G401.6 (cell line): ENCODE measurements at regions not wholly inside any gene's neighbourhood (a gene's known extent, or its start where the extent isn't known, plus 50 kb on each side); places are given as distances from the start of the nearest gene placed in this dataset.

Experiments
- FAIRE-seq: peaks from 2 replicates; lab custom pipeline; 2012; peaks lifted over from hg19 to GRCh38; lab: Jason Lieb, UNC

- no peak for FAIRE-seq
These were observed 97.8 kb downstream of the ZNF674 start for GRCh38 chrX:46447384-46447783.

- FAIRE-seq = peak; percentile 84
These were observed 98.4 kb downstream of the ZNF674 start for GRCh38 chrX:46446727-46447378.

- FAIRE-seq = no peak
These were observed 101.2 kb downstream of the ZNF674 start for GRCh38 chrX:46444011-46444410.

- no peak for FAIRE-seq
These were observed 108.5 kb downstream of the ZNF674 start for GRCh38 chrX:46436744-46437143.

GRCh38 chrX:46433892-46434291 lies 111.3 kb downstream of the ZNF674 start:
- FAIRE-seq = no peak

GRCh38 chrX:46408553-46409407 lies 136.4 kb downstream of the ZNF674 start:
- FAIRE-seq = peak; percentile 92

GRCh38 chrX:46407753-46408130 lies 137.5 kb downstream of the ZNF674 start:
- FAIRE-seq = no peak

- no peak for FAIRE-seq
These were observed 138.0 kb downstream of the ZNF674 start for GRCh38 chrX:46407036-46407752.

GRCh38 chrX:46404774-46405173 lies 140.4 kb downstream of the ZNF674 start:
- no peak for FAIRE-seq

GRCh38 chrX:46400530-46401443 lies 144.4 kb downstream of the ZNF674 start:
- FAIRE-seq = no peak

GRCh38 chrX:46398874-46399273 lies 146.3 kb downstream of the ZNF674 start:
- FAIRE-seq = no peak

GRCh38 chrX:46398126-46398525 lies 147.1 kb downstream of the ZNF674 start:
- no peak for FAIRE-seq

- peak; percentile 39 for FAIRE-seq
These were observed 158.7 kb downstream of the ZNF674 start for GRCh38 chrX:46386511-46386910.

GRCh38 chrX:46383006-46383405 lies 162.2 kb downstream of the ZNF674 start:
- no peak for FAIRE-seq

- FAIRE-seq = no peak
These were observed 162.6 kb downstream of the ZNF674 start for GRCh38 chrX:46382595-46382994.

GRCh38 chrX:46381630-46382029 lies 163.6 kb downstream of the ZNF674 start:
- FAIRE-seq = peak; percentile 50

- FAIRE-seq = no peak
These were observed 165.0 kb downstream of the ZNF674 start for GRCh38 chrX:46380148-46380752.

GRCh38 chrX:46376246-46376885 lies 168.9 kb downstream of the ZNF674 start:
- FAIRE-seq = peak; percentile 86

- no peak for FAIRE-seq
These were observed 169.4 kb downstream of the ZNF674 start for GRCh38 chrX:46375831-46376230.

- no peak for FAIRE-seq
These were observed 170.8 kb downstream of the ZNF674 start for GRCh38 chrX:46374371-46374770.

GRCh38 chrX:46367491-46367890 lies 177.7 kb downstream of the ZNF674 start:
- no peak for FAIRE-seq
